GM18505 (cell line): ENCODE measurements at regions not wholly inside any gene's neighbourhood (a gene's known extent, or its start where the extent isn't known, plus 50 kb on each side); places are given as distances from the start of the nearest gene placed in this dataset.
"Not testable (repeated sequence)": the region's sequence is repeated elsewhere in the genome, so short reads cannot be mapped to it uniquely, and the experiment has no call there.

ENCODE experiments used
- ATAC-seq: cut with Tn5 transposase; IDR thresholded peaks from one replicate; pipeline ENCODE4 v1.9.1; 2021; ENCODE audit not compliant: unreplicated experiment
- POLR2A ChIP-seq: IDR thresholded peaks from 4 replicates; pipeline ENCODE4 v1.6.1; 2011; ENCODE audit warnings: borderline replicate concordance; ENCODE audit not compliant: insufficient read depth, insufficient read length; ENCODE audit errors: extremely low read depth

DNA sequence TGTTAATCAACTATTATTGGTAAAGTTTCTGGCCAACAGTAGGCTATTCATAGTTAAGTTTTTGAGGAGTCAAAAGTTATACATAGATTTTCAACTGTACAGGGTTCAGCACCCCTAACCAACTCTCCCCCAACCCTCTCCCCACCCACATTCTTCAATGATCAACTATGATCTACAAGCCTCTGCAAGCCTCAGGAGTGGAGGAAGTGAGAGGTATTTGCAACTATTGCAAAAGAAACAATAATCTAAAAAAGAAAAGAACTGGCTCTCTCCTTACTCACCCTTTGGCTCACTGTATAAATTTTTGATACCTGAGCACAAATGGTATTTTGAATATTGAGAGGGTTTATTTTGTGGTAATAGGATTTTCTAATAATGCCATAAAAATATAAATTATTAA lies 179.8 kb downstream of the IPMK start:
- ATAC-seq: no peak
- no peak for TF ChIP-seq POLR2A

DNA sequence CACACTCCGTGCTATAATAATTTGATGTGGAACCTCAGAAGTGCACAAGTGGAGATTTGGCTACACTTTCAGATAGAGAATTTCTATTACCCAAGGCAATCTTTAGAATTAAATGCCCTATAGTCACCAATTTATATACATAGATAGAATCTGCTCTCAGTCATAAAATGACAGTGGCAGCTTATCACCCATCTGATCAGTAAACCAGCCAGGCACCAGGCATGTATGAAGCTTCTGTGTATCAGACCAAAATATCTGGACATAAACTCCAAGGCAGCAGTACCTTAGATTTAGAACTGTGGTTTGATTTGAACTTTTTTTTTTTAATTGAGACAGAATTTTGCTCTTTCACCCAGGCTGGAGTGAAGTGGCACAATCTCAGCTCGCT lies 180.9 kb downstream of the IPMK start:
- no peak for ATAC-seq
- TF ChIP-seq POLR2A: no peak

DNA sequence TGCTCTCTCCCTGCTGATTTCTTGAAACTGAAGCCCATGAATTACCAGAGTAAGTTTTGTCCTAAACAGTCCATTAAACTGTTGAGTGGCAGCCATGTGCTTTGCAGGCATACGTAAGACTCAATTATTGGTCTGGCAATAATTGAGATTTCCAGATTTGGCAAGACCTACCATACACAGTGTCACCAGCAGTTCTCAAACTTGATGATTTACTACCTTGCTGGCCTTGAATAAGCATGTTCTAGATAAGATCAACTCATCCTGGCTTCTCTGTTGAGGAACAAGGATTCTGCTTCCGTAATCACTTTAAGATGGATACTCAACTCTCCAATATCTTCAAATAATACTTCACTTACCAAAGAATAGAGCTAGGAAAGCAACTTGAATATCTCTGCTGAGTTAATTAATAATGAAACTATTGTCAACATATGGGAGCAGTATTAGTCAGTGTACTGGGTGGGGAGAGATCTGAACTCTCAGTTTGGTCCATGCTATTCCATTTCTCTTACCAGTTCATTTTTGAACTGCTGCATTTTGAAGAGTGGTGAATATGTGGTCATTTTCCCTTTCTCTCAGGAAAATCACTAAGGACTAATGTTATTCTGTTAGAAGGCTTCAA lies 181.4 kb downstream of the IPMK start:
- no peak for ATAC-seq
- no peak for TF ChIP-seq POLR2A

DNA sequence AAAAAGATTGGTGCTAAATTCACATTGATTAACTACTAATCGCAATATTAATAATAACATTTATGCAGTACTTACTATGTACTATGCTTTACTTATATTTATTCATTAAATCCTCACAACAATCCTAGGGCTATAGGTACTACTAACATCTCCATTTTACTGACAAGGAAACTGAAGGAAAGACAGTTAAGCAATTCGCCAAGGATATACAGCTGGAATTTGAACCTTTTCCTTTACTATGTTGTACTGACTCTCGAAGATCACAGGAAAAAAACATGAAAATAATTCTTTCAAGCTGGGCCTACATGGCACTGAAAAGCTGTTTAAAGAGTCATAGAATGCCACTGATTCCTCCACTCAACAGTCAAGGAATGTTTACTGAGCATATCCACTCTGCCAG lies 185.4 kb downstream of the IPMK start:
- no peak for TF ChIP-seq POLR2A
- ATAC-seq: no peak

DNA sequence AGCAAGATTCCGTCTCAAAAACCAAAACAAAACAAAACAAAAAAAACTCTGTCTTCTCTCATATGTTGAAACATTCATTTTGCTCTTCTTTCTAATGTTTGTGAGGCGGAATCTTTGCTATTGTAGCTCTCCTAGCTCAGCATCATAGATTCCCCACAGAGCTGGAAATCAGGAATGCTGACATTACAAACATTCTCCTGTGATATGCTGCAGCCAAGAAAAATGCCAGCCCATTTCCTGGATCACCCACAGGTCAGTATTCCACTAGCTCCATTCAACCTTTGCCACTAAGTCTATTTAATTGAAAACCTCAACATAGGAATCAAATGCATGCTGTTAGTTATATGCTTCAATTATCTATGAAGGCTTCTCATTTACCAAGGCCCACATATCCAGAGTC lies 186.3 kb downstream of the IPMK start:
- no peak for TF ChIP-seq POLR2A
- ATAC-seq: no peak

DNA sequence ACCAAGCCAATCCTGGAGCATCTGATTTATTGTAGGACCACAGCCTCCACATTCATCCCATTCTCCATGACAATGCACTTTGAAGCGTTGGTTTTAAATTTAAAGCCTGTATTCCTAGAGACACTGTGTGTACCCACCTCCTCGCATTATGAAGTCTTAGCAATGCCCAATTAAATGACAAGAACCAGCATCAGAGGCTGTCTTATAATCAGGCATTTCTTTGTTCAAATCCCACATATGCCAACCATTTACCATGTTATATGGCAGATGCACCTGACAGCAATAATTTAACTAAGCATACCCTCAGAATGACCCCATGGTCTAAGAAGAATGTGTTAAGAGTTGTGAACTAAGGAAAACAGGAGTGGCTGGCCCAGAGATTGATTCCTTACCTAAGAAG lies 188.2 kb downstream of the IPMK start:
- no peak for TF ChIP-seq POLR2A
- ATAC-seq: no peak

DNA sequence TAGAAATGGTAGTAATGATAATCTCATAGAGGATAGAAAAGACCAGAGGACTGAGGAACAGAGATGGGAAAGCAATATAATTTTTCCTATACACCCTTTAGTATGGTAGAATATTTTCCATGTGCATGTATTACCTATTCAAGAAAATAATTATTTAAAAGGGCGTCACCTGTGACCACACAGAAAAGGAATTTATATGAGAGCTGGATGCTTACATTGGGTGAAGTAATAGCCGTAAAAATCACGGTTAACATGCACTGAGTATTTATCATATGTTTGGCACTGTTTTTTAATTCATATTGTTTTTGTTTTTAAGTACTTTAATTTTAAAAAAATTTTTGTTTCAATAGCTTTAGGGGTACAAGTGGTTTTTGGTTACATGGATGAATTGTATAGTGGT lies 195.1 kb downstream of the IPMK start:
- no peak for ATAC-seq

DNA sequence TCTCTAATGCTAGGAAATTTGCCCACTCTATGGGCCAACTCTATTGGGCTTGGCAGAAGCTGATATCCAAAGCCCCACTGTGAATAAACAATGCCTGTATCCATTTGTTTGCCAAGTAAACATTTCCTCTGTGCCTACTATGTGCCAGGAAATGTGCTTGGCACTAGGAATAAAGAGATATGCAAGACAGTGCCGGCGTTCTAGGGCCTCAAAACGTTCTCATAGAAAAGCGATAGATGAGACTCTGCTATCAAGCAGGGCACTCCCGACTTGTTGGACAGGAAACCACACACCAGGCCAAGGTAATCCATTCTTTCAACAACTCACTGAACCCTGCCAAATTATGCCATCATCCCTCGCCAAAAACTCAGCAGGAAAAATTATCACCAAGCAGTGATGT lies 196.7 kb downstream of the IPMK start:
- no peak for TF ChIP-seq POLR2A
- ATAC-seq: no peak

More for the DNA sequence above, 195.1 kb downstream of the IPMK start:
- TF ChIP-seq POLR2A: no peak

DNA sequence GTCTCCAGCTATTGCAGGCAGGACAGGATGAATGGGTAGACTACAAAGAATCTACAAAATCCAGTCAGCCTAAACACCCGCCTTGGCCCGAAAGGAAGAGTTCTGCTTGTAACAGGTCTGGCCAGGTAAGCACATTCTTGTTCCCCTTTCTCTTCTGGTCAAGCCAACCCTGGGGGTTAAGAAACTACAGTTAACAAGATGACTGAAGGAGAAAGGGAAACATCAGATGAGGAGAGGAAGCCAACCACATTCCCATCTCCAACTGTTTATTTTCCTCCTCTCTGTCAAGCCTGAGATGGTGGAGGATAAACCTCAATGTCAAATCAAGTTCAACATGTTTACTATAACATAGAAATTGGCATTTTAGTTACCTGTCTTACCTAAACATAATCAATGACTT lies 198.9 kb downstream of the IPMK start:
- no peak for TF ChIP-seq POLR2A
- ATAC-seq: no peak

DNA sequence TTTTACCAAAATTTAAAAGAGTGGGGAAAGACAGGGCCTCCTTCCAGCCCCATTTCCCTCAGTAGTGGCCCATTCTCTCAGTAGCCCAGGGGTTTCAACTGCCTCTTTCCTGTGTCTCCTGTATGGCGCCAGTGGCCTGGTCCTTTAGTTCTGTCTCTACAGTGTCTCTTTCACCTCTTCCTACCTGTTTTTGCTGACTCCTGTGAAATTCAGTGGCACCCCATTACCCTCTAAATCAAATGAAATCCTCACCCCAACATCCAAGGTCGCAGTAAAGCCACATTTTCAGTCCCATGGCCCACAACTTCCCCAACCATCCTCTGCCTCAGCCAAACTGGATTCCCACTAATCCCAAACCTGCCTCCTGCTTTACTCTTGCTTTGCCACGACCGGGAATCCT lies 200.7 kb downstream of the IPMK start:
- no peak for TF ChIP-seq POLR2A
- no peak for ATAC-seq

DNA sequence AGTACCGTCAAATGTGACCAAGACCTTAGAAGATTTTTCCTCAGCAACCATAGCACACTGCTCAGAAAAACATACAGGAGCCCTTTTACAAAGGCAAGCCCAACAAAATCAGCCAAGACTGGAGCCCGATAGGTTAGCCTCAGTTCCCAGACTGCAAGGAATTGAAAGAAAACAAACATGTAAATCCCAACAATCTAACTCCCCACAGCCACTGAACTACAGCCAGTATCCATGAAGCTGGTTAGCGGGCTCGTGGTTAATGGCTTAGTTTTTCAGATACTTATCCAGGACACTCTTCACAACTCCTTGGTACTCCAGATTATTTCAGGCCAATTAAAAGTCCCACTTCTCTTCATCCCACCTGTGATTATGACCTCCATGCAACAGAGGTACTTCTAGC lies 201.6 kb downstream of the IPMK start:
- TF ChIP-seq POLR2A: no peak
- ATAC-seq: no peak

DNA sequence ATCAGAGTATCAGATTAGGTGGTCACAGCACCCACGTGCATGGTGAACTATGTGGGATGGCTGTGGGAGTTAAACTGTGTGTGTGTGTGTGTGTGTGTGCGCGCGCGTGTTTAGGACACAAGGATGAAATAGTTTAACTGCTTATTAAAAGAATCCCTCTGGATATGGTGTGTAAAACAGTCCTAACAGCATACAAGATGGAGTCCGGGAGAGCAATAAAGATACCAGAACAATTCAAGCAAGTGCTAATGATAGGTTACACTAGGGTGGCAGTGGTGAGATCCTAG lies 202.2 kb downstream of the IPMK start:
- ATAC-seq: no peak
- no peak for TF ChIP-seq POLR2A

DNA sequence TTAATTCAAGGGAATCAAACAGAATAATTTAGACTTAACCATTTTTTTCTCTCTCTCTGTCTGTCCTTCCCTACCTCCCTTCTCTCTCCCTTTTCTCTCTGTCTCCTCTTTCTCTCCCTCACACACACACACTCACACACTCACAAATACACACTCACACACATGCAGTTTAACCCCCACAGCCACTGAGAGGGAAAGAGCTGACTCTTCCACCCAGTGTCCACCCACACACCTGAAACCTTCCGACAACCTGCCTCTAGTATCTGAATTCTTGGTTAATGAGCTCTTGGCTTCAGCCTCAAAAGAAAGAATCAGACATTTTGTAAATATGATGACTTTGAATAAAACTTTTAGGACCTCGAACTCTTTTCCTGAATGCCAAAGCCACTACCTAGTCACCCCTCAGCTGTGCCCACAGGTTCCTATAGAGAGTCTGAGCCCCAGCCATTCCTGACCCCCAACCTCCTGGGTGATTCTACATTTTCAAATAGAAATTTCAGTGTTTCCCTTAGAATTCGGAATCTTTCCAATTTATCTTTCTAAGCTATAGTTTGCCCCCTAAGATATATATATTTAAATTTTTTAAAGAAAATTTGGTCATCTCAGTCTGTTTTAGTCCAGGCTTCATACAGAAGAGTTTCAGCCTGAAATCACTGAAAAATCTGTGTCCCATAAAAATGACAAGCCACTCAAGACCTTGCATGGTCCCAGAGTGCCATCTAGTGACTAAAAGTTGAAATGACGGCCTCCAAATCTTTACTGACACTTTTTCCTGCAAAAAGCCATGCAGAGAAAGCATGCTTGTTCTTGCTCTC lies 202.8 kb downstream of the IPMK start:
- TF ChIP-seq POLR2A: no peak
- no peak for ATAC-seq

DNA sequence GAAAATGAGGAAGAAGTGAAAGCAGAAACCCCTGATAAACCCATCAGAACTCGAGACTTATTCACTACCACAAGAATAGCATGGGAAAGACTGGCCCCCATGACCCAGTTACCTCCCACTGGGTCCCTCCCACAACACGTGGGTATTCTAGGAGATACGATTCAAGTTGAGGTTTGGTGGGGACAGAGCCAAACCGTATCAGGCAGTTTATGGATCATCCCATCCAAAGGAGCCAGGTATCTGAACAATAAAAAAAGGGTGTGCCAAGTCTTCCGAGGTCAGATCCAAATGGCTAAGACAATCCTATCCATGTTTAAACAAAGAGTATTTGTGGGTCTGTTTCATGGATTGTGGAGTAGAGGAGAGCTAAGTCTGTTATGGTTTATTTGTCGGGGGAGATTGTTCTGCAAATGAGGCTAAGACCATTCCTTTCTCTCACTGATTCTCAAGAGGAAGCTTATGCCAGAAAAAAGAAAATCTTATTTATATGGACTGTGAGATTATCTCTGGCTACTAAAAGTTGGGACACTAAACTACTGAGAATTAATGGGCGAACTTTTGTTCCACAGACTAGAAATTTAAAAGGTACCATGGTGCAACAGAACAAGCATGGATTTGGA lies 203.7 kb downstream of the IPMK start:
- no peak for ATAC-seq
- TF ChIP-seq POLR2A: no peak

DNA sequence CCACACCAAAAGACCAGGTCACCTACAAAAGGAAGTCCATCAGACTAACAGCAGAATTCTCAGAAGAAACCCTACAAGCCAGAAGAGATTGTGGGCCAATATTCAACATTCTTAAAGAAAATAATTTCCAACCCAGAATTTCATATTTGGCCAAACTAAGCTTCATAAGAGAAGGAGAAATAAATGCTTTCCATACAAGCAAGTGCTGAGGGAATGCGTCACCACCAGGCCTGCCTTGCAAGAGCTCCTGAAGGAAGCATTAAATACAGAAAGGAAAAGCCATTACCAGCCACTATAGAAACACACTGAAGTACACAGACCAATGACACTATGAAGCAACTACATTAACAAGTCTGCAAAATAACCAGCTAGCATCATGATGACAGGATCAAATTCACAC lies 209.0 kb downstream of the IPMK start:
- ATAC-seq: not testable (repeated sequence)
